NB4 (cell line): ENCODE measurements at regions not wholly inside any gene's neighbourhood (a gene's known extent, or its start where the extent isn't known, plus 50 kb on each side); places are given as distances from the start of the nearest gene placed in this dataset.

Experiments
- DNase-seq: peaks from one replicate; pipeline ENCODE4 v3.0.0; 2010; ENCODE audit warnings: low read depth
- H3K4me3 ChIP-seq: one replicate; pipeline ENCODE4 v1.5.1; 2011; ENCODE audit warnings: mild to moderate bottlenecking, low read depth, low read length, moderate library complexity
- CTCF ChIP-seq: IDR thresholded peaks from one replicate; pipeline ENCODE4 v1.5.1; 2012; ENCODE audit warnings: low read depth, low read length
- MAX ChIP-seq: IDR thresholded peaks from 2 replicates; pipeline ENCODE4 v1.6.1; 2011; ENCODE audit warnings: low read depth, low read length
- MYC ChIP-seq: IDR thresholded peaks from 2 replicates; pipeline ENCODE4 v1.6.1; 2011; ENCODE audit warnings: low read depth, low read length
- POLR2A ChIP-seq: IDR thresholded peaks from 2 replicates; pipeline ENCODE4 v1.6.1; 2011; ENCODE audit warnings: mild to moderate bottlenecking; ENCODE audit not compliant: insufficient read length; ENCODE audit errors: extremely low read depth

GRCh38 chr6:168741305-168741704, 300.3 kb downstream of the SMOC2 start:
- H3K4me3 ChIP-seq = no peak overlapping the region
- DNase-seq = no peak
- no peak for TF ChIP-seq MAX
- TF ChIP-seq POLR2A = no peak
- TF ChIP-seq CTCF = no peak
- TF ChIP-seq MYC = no peak

GRCh38 chr6:168739381-168739780, 298.4 kb downstream of the SMOC2 start:
- no peak for TF ChIP-seq CTCF
- no peak for TF ChIP-seq POLR2A
- no peak for TF ChIP-seq MAX
- no peak overlapping the region for H3K4me3 ChIP-seq
- DNase-seq = no peak

DNA sequence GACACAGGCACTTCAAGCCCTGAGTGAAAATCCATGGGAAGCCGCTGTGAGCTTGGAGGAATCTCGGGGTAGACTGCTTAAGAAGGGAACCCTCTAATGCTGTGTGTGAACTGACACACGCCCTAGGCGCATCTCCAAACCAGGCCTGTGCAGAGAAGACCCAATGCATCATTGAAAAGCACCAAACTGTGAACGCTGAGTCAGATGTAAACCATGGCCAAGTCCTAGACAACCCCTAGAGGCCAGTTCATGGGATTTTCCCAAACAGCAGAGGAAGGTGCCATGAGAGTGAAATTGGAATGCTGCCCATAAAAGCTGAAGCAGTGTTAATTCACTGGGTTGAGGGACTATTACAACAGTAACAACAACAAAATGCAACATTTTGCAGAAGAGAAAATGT, 296.5 kb downstream of the SMOC2 start:
- H3K4me3 ChIP-seq = no peak overlapping the region
- no peak for TF ChIP-seq MYC
- TF ChIP-seq CTCF = no peak
- TF ChIP-seq MAX = no peak
- no peak for TF ChIP-seq POLR2A
- DNase-seq = no peak

DNA sequence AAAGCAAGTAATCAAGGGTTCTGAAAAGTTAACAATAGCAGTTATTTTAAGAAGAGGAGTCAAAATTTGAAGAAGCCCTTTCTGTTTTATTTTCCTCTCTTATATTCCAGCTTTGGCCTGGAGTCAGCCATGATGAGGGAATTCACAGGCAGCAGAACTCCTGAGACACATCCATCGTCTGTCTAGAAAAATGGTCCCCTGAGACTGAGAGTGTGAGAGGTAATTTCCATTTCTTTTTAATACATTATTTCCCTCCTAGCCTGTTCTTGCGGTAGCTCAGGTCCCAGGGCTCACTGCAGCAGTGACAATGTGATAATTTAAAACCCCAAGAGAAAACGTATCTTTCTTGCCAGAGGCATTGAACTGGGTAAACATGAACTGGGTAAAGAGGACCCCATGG, 296.0 kb downstream of the SMOC2 start:
- DNase-seq = no peak
- no peak overlapping the region for H3K4me3 ChIP-seq
- TF ChIP-seq MYC (no peak), CTCF (no peak), POLR2A (no peak), MAX (no peak)

DNA sequence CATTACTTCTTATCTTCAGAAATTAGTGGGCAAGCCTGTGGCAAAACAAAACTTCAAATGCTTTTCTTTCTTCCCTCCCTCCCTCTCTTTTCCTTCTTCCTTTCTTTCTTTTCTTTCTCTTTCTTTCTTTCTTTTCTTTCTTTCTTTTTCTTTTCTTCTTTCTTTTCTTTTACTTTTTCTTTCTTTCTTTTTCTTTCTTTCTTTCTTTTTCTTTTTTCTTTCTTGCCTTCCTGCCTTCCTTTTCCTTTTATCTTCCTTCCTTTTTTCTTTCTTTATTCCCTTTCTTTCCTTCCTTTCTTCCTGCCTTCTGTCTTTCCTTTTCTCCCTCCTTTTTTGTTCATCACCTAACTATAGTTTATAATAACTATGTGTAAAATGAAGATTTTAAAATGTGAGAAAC, 295.1 kb downstream of the SMOC2 start:
- no peak for TF ChIP-seq CTCF
- TF ChIP-seq MAX = no peak
- no peak for TF ChIP-seq MYC
- no peak for TF ChIP-seq POLR2A
- H3K4me3 ChIP-seq = no peak overlapping the region
- no peak for DNase-seq

DNA sequence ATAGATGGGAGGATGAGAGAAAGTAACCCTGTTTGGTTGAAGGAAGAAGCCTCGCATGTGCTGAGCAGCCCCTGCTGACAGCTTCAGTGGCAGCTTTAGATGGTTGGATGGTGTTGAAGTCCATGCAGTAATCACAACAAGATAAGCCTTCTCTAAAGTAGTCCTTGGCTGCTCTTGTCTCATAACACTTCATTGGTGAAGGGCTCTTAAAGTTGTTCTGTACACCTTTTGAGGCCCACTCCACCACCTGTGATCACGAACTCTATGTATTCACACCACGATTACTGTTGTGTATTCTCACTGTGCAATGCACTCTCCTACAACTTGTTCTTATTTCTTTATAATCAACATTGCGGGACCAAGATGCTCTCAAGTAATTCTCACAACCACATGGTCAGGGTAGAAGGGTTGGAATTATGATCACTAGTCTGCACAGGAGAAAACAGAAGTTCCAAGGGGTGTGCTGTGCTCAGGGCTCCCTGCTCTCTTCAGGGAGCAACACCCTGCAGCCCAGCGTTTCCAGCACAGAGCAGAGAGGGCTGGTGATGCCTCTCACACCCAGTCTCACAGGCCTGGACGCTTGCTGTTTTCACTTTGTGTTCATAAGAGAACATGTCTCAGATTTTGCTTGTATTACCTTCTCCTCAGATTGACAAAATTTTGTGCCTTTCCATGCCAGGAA, 294.4 kb downstream of the SMOC2 start:
- H3K4me3 ChIP-seq = no peak overlapping the region
- DNase-seq = no peak
- no peak for TF ChIP-seq MYC
- TF ChIP-seq POLR2A = no peak
- no peak for TF ChIP-seq MAX
- no peak for TF ChIP-seq CTCF
